Stimulated activated CD8-positive, alpha-beta memory T cell treated with anti-CD3 and anti-CD28 coated beads, Interleukin-4, amount 100 ng/mL, for 4 hours (primary cell): ENCODE measurements at regions not wholly inside any gene's neighbourhood (a gene's known extent, or its start where the extent isn't known, plus 50 kb on each side); places are given as distances from the start of the nearest gene placed in this dataset.
"Not testable (repeated sequence)": the region's sequence is repeated elsewhere in the genome, so short reads cannot be mapped to it uniquely, and the experiment has no call there.

Experiments used
- DNase-seq, 2 donors: peaks; one replicate each; pipeline ENCODE4 v3.0.0-alpha.2; 2020; ENCODE audit warnings: low read depth in 2 of 2, low spot score in 1 of 2

DNA sequence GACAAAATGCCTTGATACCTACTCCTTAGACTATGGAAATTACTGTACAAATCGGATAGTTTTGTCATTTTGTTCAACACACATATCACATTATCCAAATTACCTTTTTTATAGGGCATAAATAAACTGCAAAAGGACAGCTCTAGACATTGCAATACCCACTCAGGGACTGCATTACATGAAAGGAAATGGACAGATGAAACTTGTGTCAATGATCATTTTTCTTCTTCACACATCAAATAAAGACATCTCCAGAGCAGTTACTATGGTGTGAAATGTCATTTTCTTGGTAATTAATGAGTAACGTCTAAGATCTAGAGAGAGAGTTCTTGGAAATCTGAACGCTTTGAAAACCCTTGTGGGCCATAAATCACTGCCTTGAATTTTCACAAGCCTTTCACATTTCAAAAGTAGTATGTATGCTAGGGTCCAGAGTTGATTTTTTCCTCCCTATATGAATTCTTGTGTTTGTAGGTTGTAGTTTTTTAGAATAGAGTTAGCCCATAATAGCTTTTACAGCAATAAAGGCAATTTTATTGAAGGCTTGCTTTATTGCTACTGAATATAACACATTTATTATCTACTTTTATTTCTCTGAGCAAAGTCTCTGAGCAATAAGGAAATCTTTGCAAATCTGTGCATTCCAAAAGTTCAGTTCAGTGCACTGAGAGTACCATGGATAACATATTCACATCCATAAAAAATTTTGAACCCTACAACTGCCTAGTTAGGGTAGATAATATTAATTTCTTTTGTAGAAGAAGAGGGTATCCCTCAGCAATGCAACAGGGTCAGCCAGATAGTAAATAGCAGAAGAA is 358.0 kb upstream of the PCSK5 start:
- no peak for DNase-seq

DNA sequence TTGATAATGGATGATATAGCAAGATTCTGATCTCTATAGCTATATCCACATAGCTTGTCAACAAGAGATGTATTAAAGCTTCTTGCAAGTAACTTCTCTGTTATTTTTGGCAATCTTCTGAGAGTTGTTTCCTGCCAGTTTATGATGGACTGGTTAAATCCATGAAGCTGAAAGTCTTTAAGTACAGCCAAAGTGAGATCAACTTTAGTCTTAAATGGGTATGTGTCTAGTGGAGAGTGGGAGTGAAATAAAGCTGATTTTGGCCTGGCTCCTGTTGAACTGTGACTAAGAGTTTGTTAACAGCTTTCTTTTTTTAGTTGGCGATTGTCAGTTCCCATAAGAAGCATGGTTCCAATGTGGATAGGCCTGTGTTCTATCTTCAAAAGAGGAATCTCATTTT is 350.9 kb upstream of the PCSK5 start:
- no peak for DNase-seq

DNA sequence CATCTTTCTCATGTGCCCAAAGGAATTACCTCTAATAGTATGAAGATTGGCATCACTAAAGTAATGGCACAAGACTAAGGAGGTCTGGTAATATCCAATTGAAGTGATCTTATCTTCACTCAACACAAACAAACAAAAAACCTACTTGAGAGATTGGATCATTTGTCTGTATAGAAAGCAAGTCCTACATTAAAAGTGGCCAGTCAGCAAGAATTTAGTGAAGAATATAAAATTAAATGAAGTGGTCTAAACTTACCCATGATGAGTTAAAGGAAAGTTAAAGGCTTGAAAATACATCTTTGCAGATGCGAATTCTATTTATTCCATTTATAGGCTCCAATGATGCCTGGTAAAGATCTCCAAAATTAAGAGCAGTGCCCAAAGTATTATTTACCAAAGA is 350.3 kb upstream of the PCSK5 start:
- no peak for DNase-seq

DNA sequence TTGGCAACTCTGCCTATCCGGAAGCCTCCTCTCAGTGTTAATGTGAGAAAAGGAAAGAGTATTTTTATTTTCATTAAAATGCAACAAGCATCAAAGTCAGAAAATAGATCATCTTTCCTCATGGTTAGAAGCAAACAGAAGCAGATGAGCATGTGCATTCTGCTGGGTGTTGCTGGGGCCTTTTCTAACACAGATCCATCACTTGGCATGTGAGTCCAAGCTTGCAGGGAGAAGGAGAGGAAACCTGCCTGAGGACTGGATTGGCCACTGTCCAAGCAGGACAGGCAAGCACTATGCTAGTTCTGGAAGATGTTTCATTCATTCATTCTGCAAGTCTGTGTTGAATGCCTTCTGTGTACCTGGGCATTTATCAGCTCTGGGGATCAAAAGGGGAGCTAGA is 348.7 kb upstream of the PCSK5 start:
- no peak for DNase-seq

DNA sequence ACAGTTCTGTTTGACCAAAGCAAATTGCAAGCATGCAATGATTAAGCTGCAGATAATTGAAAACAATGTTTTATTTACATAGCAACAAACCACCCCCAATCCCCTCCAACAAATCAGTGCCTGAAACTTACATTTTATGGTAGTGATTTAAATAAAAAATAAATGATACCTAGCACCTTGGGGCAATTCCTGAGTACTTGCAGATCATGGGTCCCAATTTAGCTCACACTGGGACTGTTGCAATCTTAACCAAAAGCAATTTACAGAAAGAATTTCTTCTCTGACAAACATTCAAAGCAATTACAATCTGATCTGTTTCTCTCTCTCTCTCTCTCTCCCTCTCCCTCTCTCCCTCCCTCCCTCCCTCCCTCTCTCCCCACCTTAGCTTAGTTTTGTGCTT is 345.7 kb upstream of the PCSK5 start:
- no peak for DNase-seq

DNA sequence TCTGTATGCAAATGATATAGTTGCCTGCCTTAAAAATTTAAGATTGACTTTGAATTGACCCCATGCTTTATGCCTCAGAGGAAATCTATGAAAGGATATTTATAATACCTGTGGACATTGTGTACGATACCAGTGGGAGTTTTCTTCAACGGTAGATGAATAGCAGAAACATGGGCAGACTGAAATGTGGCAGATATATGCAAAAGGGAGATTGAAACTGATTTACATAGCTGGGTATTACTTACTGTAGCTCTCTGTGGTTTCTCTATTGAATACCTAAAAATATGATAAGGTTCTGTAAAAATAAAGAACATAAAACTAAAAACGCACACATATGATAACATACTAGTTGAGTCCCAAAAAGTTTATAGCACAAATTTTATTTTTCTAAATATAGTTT is 345.2 kb upstream of the PCSK5 start:
- no peak for DNase-seq

DNA sequence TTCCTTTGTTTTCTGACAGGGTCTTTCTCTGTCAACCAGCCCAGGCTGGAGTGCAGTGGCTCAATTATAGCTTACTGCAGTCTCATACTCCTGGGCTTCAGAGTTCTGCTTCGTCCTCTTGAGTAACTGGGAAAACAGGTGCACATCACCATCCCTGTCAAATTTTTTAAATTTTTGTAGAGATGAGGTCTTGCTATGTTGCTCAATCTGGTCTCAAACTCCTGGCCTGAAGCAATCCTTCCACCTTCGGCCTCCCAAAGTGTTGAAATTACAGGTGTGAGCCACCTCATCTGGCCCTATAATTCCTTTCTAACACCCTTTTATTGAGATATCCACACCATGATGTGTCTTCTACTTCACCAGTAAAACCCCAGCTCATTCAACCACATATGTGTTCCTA is 341.6 kb upstream of the PCSK5 start:
- no peak for DNase-seq

DNA sequence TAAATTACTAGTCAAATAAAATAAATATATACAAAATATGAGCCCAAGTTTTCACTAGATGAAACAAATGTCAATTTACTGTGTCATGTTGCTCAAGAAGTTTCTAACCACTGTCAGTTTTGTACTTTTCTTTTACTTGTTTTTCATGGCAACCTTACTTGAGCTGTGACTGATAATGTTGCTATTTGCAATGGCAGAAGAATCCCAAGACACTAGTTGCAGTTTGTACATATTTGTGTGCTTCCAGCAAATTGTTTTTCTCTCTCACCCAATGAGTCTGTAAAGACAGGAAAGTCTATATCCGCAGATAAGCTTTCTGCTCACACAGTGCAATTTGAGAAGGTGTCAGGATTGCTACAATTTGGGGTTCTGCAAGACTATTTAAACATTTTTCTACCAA is 338.6 kb upstream of the PCSK5 start:
- DNase-seq = no peak

DNA sequence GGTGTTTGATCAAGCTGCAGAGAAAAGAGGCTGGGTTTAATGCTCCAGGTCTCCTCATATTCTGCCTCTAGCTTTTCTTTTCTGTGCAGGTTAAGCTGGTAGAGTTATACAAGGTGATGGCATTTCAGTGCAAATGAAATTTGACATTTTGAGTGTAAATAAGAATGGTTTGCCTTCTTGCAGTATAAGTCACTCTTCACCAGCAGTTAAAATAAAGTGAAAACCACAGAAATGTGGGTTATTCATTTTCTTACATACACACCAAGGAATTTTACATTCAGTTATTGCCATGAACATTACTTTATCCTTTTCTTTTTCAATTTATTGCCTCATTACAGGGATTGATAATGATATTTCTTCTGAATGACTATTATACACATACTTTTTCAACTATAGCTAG is 337.5 kb upstream of the PCSK5 start:
- no peak for DNase-seq

DNA sequence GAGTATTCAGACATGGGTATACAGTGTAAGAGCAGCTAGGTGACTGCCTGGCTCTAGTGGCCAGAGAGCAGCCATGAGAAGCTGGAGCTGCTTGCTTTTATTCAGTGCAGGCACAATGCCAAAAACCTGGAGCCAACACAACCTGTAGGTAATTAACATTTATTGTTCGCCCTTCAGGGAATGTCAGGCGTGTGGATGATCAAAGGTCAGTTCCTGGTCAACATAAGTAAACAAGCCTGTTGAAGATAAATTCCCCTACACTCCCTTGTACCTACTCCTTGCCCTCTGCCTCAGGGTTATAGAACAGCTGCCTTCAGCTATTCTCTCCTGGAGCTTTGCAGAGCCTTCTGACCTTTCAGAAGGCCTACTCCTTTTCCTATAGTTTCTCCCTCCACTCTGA is 323.7 kb upstream of the PCSK5 start:
- DNase-seq = not testable (repeated sequence)

DNA sequence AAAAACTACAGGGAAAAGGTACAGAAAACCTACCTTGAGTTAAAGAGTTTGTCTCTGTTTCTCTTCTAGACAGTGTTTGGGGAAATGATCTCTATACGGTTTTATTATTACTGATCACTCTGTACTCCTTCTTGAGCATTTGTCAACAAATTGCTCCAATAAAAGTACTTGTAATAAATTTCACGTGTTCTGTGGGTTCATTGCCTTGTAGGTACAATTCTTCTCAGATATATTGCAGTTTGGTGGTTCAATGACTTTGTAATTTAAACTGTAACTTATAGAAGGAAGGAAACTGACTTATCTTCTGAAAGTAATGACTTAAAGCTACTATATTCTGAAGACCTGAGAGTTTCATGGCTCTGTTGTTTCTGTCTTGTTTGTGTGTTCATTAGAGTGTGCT is 319.9 kb upstream of the PCSK5 start:
- no peak for DNase-seq

DNA sequence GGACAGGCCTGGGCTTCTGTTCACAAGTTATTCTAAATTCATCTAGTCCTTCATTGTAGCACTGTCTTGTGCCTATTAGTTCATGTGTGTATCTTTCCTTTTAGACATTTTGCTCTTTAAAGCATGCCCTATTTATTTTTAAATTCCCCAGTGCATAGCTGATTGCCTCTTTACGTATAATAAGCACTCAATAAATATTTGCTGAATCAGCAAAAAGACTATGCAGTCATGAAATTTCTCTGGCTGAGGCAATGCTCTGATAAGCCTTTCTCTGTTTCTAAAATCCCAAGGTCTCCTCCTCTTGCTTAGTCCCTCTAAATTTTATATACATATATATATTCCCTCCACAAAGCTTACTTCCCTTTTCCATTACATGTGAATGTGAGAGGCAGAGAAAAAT is 315.9 kb upstream of the PCSK5 start:
- no peak for DNase-seq

DNA sequence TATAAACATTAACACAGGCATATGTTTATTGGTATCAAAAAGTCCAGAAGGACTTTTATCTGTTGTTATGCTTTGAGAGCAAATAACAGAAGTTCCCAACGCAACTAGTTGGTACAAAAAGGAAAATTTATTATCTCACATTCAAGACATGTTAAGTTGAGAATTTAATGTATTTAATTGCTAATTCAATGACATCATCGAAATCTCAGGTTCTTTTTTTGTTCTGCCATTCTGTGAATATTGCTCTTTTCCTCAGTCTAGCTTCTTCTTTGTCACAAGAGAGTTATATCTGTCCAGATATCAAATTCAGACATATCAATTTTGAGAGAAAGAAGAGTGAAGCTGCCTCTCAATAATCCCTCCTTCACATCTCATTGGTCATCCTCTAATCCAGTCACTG is 307.6 kb upstream of the PCSK5 start:
- no peak for DNase-seq

DNA sequence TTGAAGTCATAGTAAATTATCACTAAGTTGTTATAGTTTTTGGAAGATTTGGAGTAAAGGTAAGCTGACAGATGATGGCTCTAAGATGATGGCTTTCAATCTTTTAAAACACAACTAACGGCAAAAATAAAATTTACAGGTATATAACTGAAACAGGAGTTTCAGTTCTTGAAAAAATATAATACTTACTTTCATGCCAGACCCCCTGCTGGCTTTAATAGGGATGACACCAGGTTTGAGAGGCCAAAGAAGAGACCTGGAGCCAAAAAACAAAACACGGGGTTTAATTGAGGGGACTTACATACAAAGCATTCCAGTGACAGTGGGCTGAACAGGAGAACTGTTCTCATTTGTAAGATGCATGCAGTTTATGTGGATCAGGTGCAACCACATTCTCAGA is 301.7 kb upstream of the PCSK5 start:
- DNase-seq = no peak

DNA sequence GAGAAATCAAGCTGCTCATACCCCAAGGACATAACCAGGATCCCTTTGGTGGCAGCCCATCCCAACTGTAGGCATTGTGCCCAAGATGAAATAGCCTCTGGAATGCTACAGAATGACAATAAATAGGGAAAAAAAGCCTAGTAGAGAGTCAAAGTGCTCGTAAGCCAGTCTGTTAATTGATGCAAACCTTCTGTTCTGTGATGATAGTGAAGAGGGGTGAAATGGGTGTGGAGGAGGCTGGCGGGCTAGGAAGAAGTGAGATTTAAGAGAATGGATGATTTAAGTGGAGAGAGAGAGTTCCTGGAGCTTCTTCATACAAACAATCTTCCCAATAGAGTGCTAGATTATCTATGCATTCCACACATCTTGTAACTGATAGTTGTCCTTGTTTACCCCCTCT is 301.0 kb upstream of the PCSK5 start:
- DNase-seq = no peak

DNA sequence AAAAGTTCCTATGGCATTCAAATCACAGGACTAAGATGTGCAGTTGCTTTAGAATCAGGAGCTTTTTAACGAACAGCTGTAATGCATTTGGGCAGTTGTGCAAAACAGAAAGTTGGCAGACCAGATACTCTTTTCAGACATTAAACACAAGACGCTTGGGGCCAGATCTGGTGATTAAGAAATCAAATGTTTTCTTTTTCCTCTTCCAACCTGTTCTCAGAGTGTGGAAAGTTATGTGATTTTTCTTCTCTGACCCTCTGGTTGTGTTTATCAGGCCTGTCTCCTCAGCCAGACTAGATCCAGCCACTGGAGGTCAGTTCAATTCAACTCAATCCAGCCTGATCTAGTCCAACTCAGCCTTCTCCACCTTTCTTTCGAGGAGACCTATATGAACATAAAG is 298.5 kb upstream of the PCSK5 start:
- no peak for DNase-seq

DNA sequence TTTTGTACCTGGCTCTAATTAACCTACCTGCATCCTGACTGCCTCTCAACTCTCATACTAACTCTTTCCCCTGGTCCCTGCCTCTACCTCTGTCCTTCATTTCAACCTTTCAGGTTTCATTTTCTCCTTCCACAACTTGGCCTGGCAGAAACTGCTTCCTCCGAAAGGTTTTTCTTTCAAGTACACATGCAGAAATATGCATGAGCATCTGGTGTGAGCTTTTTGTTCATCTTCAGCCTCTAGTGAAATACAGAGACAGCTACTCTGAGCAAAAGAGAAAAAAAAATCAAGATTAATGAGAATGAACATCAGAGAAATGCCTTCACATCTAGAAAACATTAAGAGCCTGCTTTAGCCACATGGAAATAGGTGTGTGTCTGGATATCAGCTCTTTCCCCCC is 297.9 kb upstream of the PCSK5 start:
- DNase-seq = no peak

DNA sequence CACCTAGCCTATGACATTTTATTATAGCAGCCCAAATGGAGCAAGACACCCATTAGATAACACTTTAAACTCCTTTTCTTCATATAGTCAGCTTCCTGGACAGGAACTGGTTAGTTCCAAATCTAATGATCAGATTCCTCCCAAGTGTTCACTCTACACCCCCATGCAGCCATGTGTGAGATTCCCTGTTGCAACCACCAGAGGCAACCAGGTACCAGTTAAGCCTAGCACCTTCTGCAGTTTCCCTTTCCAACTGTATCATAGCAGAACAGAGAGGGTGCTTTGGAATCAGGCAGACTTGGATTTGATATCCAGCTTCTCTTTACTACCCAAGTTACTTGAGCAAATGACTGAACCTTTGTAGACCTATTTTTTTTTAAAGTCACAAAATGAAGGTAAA is 296.6 kb upstream of the PCSK5 start:
- no peak for DNase-seq

DNA sequence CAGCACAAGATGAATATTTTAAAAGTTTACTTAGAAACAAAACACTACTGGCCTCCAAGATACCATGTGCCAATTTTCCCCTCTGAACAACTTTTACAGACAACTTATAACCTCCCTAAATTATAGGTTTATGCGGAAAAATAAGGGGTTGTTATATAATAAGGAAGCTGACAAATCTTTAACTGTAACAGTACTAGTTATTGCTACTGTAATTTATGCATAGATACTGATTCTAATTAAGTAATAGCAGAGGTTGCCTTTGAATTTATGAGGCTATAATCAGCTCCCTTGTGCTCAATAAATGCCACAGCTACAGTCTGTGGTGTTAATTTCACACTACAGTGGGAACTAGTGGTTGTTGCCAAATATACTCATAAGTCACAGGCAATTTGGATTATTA is 291.3 kb upstream of the PCSK5 start:
- no peak for DNase-seq

DNA sequence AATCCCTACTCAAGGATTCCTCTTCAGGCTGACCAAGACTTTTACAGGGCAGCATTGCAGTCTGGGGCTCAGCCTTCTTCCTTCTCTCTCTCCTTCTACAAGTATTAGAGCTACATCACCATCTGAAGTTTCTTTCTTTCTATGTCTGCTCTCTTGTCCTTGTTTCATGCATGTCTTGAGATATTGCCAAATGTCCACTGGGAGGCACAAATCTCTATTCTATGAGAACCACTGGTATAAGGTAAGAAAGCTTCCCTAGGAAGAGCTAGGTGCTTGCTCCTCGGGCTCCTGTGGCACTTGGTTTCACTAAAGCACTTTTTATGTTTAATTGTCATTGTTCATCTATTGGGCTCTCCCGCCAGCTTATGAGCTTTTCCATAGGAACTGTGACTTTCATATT is 289.2 kb upstream of the PCSK5 start:
- no peak for DNase-seq

DNA sequence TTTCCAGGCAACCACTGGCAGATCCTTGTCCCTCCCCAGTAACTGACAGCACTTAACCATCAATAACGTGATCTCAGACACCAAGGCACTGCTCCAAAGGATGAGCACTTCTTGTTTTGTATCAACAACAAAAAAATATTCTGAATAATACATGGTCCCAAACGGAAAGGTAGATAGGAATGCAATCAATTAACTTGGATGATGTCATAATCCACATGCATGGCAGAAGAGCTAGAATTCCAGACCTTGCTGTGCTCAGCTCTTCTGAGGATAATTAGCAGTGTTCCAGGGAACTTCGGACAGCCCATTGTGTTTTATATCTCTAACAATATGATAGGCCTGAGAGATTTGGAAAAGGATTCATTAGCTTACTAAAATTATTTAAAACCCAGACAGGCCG is 288.4 kb upstream of the PCSK5 start:
- DNase-seq = no peak

DNA sequence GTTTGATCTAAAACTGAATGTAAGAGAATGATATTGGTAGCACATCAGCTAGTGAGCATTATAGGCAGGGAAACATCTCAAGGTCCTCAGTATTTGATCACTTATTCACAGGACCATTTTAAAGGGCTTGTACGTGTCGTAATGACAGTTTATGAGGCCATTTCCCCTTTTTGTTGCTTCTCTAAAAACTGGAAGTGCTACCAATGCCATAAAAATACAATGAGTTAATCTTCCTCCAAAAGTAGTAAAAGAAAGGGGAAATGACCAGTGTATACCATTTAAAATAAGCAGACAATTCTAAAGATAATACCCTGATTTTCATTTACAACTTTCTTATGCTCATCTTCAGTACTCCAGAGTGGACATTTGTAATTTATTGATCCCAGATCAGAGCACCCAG is 285.8 kb upstream of the PCSK5 start:
- no peak for DNase-seq

DNA sequence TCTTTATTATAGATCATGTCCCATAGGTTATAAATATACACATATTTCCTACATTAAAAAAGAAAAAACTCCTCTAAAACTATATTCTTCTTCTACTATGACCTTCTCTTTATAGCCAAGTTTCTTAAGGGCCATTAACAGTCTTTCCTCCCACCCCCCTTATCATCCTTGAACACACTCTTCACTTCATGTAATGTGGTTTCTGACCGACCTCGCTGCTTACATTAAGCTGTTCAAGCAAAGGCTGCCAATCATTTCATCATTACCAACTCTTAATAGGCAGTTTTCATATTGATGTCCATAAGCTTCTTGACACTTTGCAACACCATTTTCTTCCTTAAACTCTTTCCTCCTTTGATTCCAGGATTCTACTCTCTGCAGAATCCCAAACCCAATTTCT is 283.0 kb upstream of the PCSK5 start:
- no peak for DNase-seq

DNA sequence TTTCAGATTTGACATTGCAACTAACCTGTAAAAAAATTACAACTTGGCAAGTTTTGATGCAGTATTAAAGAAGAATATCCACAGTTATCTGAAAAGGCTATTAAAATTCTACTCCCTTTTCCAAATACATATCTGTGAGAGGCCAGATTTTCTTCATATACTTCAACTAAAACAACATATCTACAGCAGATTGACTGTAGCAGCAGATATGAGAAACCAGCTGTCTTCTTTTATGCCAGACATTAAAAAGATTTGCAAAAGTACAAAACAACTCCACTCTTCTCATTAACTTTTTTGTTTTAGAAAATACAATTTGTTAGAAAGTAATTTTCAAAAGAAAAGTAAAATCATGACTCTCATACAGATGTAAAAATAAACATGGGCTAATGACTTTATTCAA is 281.1 kb upstream of the PCSK5 start:
- DNase-seq = no peak
